ENCODE measurements at regions not wholly inside any gene's neighbourhood (a gene's known extent, or its start where the extent isn't known, plus 50 kb on each side); places are given as distances from the start of the nearest gene placed in this dataset.

DNA sequence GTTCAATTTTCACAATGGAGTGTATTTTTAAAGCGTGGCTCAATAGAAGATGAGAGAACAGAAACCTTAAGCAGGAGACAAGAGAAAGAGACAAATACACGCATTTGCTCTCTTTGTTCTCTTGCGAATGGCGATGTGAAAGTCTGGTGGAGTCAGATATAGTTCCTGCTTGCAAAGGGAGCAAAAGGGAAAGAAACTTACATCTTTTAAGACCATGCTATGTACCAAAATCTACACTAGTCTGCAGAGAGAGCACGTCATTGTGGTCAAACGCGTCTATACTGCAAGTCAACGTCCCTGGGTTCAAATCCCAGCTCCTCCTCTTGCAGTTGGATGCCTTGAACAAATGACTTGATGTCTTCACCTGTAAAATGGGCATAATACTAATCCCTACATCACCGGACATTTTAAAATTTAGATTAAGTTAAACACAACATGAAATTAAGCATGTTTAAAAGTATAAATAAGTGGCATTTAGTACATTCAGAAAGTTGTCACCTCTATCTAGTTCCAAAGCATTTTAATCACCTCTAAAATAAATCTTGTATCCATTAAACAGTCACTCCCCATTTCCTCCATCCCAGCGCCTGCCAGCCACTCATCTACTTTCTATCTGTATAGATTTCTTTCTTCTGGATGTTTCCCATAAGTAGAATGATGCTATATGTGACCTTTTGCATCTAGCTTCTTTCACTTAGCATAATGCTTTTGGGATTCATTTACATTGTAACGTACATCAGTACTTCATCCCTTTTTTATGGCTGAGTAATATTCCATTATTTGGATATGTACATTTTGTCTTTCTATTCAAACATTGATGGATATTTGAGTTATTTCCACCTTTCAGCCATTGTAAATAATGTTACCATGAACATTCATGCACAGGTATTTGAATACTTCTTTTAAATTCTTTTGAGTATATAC is 406.9 kb downstream of the TMEM114 start:
- Histone ChIP-seq H3K9me3 (ENCODE audit: control extremely low read depth in 1 of 3, control insufficient read depth in 2 of 3, insufficient read depth in 1 of 3, low read length in 2 of 3) (no peaks in the 10 kb centered on the region), H3K27ac (ENCODE audit: low read length in 2 of 2) (no peak overlapping the region), H4K20me1 (ENCODE audit: control insufficient read depth, insufficient read depth, low read length, poor library complexity, severe bottlenecking) (no peaks in the 10 kb centered on the region), H3K4me1 (ENCODE audit: control insufficient read depth in 2 of 2, insufficient read depth in 2 of 2, low read length in 2 of 2) (no peaks in the 10 kb centered on the region), H3K4me2 (replicated peaks; ENCODE audit: low read depth, low read length, poor library complexity, severe bottlenecking) (no peak overlapping the region), H3K4me3 (ENCODE audit: control extremely low read depth in 1 of 5, extremely low read depth in 1 of 5, insufficient read depth in 1 of 5, low read depth in 2 of 5, low read length in 4 of 5) (no peak overlapping the region), H3K79me2 (ENCODE audit: control insufficient read depth, insufficient read depth, low read length) (no peaks in the 10 kb centered on the region), H3K9ac (ENCODE audit: low read length) (no peak overlapping the region), H3K36me3 (replicated peaks in 1 of 2; ENCODE audit: control extremely low read depth in 1 of 2, control insufficient read depth in 1 of 2, extremely low read depth in 1 of 2, insufficient read depth in 2 of 2, low read length in 1 of 2) (no peaks in the 10 kb centered on the region), H3K27me3 (replicated peaks in 1 of 4; ENCODE audit: control extremely low read depth in 1 of 4, control insufficient read depth in 3 of 4, insufficient read depth in 4 of 4, low read length in 3 of 4) (no peaks in the 10 kb centered on the region), H2AFZ (ENCODE audit: insufficient read depth, low read depth, low read length, poor library complexity, severe bottlenecking) (no peak overlapping the region)
- DNase-seq (no peak), ATAC-seq (ENCODE audit: low read depth) (no peak)
- TF ChIP-seq EZH2 (IDR thresholded peaks at IDR 0.05; ENCODE audit: borderline replicate concordance, insufficient read depth, low read depth, low read length, poor library complexity, severe bottlenecking): no peak
- TF ChIP-seq, protein P1, sequence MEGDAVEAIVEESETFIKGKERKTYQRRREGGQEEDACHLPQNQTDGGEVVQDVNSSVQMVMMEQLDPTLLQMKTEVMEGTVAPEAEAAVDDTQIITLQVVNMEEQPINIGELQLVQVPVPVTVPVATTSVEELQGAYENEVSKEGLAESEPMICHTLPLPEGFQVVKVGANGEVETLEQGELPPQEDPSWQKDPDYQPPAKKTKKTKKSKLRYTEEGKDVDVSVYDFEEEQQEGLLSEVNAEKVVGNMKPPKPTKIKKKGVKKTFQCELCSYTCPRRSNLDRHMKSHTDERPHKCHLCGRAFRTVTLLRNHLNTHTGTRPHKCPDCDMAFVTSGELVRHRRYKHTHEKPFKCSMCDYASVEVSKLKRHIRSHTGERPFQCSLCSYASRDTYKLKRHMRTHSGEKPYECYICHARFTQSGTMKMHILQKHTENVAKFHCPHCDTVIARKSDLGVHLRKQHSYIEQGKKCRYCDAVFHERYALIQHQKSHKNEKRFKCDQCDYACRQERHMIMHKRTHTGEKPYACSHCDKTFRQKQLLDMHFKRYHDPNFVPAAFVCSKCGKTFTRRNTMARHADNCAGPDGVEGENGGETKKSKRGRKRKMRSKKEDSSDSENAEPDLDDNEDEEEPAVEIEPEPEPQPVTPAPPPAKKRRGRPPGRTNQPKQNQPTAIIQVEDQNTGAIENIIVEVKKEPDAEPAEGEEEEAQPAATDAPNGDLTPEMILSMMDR (IDR thresholded peaks at IDR 0.05): no peak
- intact Hi-C loops (cut with micrococcal nuclease): no loop called here
- Mint-ChIP-seq H3K4me1 (no peaks in the 10 kb centered on the region), H3K4me3 (no peak overlapping the region), H3K27ac (no peak overlapping the region), H3K27me3 (no peaks in the 10 kb centered on the region), H3K9me3 (ENCODE audit: insufficient read depth) (peaks cover 3% of the 10 kb centered on the region)
- POLR2A ChIA-PET: no interaction called here
- WGBS (ENCODE audit: insufficient coverage): 6% methylated on average over 4 of the region's 11 CpGs
- CTCF ChIA-PET: interaction anchor here (0.6 kb wide), 1 partner anchor 16 kb away, joined by 3 read pairs; no protein-coding TSS in a partner anchor

DNA sequence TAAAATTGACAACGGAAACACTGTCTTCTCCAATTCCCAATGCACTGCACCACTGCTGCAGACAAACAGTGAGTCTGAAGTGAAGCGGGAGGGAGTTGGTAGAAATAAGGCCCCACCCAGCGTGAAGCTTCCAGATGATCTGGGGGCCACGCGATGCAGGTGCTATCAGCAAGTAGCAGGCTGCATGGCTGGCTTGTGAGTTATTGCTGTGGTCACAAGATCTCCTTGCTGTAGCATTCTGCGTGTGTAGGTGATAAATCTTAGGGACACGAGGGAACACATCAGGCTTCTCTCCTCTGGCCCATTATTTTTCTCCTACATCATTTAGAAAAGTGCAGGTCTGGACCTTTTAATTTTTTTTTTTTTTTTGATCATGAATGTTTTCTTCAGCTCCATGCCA is 407.6 kb downstream of the TMEM114 start:
- Histone ChIP-seq H3K4me1 (ENCODE audit: control insufficient read depth in 2 of 2, insufficient read depth in 2 of 2, low read length in 2 of 2) (no peaks in the 10 kb centered on the region), H3K9me3 (ENCODE audit: control extremely low read depth in 1 of 3, control insufficient read depth in 2 of 3, insufficient read depth in 1 of 3, low read length in 2 of 3) (no peaks in the 10 kb centered on the region), H2AFZ (ENCODE audit: insufficient read depth, low read depth, low read length, poor library complexity, severe bottlenecking) (no peak overlapping the region), H3K36me3 (replicated peaks in 1 of 2; ENCODE audit: control extremely low read depth in 1 of 2, control insufficient read depth in 1 of 2, extremely low read depth in 1 of 2, insufficient read depth in 2 of 2, low read length in 1 of 2) (no peaks in the 10 kb centered on the region), H3K4me3 (ENCODE audit: control extremely low read depth in 1 of 5, extremely low read depth in 1 of 5, insufficient read depth in 1 of 5, low read depth in 2 of 5, low read length in 4 of 5) (no peak overlapping the region), H3K4me2 (replicated peaks; ENCODE audit: low read depth, low read length, poor library complexity, severe bottlenecking) (no peak overlapping the region), H3K27ac (ENCODE audit: low read length in 2 of 2) (no peak overlapping the region), H3K9ac (ENCODE audit: low read length) (no peak overlapping the region), H3K27me3 (replicated peaks in 1 of 4; ENCODE audit: control extremely low read depth in 1 of 4, control insufficient read depth in 3 of 4, insufficient read depth in 4 of 4, low read length in 3 of 4) (no peaks in the 10 kb centered on the region), H4K20me1 (ENCODE audit: control insufficient read depth, insufficient read depth, low read length, poor library complexity, severe bottlenecking) (no peaks in the 10 kb centered on the region), H3K79me2 (ENCODE audit: control insufficient read depth, insufficient read depth, low read length) (no peaks in the 10 kb centered on the region)
- Mint-ChIP-seq H3K4me1 (no peaks in the 10 kb centered on the region), H3K27ac (no peak overlapping the region), H3K9me3 (ENCODE audit: insufficient read depth) (peaks cover 3% of the 10 kb centered on the region), H3K27me3 (no peaks in the 10 kb centered on the region), H3K4me3 (no peak overlapping the region)
- 9% methylated on average over 4 of the region's 7 CpGs for WGBS (ENCODE audit: insufficient coverage)
- no peak for ATAC-seq (ENCODE audit: low read depth)
- TF ChIP-seq, protein P1 (IDR thresholded peaks at IDR 0.05): no peak
- no peak for TF ChIP-seq EZH2 (IDR thresholded peaks at IDR 0.05; ENCODE audit: borderline replicate concordance, insufficient read depth, low read depth, low read length, poor library complexity, severe bottlenecking)
- POLR2A ChIA-PET: no interaction called here
- CTCF ChIA-PET: interaction anchor here (0.6 kb wide), 1 partner anchor 15 kb away, joined by 3 read pairs; no protein-coding TSS in a partner anchor
- DNase-seq: no peak
- intact Hi-C loops (cut with micrococcal nuclease): no loop called here
